ENCODE measurements at regions not wholly inside any gene's neighbourhood (a gene's known extent, or its start where the extent isn't known, plus 50 kb on each side); places are given as distances from the start of the nearest gene placed in this dataset.

DNA sequence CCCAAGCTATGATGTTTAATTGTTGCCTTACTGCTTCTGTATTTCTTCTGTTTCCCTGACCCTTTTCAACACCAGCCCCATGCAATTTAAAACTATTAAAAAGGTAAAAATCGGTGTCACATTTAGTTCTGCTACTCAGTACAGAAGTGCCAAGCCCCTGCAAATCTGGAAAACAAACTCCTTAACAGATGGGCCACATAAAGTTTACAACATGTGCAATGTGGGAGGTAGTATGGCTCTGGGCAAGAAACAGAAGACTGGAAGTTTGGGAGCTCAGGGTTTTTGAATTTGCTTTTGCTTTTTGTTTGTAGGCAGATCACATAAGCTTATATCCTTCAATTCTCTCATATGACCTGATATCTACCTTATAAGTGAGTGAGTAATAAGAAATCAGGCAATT lies 404.0 kb upstream of the ATP2B1 start:
- DNase-seq, result no peak

DNA sequence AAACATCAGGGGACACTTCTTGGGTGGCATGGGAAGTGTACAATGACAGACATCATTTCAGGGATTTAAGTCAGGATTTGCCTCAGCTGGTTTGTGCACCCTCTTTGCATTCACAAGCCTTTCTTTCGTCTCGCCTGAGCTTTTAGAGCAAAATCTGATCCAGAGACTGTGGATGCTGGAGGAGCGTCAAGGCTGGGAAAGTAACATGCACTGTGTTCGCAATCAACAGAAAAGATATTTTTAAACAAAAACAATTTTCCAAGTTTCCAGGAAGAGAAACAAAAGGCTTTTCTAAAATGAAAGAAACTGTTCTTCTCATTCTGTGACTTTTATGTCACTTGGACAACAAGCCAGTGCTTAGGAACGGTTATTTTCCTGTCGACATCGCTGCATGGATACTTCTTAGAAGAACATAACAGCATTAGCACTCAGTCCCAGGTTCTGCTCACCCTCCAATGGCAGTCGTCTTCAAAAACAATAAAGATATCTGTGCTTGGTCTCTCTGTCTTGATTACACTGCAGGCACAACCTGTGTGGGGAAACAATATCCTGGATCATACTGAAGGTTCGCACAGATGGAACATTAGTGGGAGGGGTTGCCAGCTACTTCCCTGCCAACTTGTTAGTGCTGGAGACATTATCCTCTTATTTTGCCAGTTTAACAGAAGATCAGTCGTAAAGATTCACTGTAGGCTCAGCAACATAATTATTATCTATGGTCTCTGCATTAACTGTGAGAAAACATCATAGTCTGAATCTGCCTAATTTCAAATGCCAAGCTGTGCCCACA lies 403.3 kb upstream of the ATP2B1 start:
- no peak for DNase-seq

DNA sequence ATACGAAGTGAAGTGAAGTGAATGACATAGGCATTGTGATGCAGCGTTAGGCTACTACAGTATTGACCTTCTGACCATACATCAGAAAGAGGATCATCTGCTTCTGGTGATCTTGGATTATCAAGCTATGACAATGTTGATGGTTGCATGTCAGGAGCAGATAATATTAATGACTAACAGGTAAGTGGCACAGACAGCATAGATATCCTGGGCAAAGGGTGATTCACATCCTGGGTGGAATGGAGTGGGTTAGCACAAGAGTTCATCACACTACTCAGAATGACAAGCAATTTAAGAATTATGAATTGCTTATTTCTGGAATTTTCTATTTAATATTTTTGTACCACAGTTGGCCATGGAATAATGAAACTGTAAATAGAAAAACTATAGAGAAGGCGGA lies 397.9 kb upstream of the ATP2B1 start:
- no peak for DNase-seq

DNA sequence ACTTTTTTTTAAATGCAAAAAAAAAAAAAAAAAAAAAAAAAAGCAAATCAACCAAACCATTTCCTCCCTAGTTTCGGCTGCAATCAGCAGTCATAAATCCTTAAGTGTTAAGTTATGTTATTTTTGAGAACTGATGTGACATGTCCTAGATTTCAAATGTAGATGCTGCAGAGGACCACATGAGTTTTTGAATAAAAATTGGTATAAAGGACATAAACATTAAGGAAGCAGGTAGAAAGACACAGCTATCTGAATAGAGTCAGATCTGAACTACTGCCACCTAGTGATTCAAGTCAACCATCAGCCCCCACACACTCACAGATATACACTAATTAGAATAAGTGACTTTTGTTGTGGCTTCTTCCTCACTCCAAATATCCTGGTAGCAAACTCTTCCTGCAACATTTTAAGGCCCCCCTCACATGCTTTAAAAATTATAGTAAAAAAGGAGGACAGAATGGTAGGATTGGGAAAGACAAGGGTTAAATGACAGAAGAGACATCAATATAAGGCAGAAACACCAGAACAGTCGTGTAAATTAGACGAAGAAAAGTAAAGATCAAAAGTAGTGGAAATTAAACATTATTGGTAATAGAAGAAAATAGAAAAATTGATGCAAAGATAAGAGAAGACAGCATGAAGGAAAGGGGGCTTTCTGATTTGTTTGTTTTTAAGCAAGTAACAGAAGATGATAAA lies 394.5 kb upstream of the ATP2B1 start:
- DNase-seq, result peak; percentile 24

DNA sequence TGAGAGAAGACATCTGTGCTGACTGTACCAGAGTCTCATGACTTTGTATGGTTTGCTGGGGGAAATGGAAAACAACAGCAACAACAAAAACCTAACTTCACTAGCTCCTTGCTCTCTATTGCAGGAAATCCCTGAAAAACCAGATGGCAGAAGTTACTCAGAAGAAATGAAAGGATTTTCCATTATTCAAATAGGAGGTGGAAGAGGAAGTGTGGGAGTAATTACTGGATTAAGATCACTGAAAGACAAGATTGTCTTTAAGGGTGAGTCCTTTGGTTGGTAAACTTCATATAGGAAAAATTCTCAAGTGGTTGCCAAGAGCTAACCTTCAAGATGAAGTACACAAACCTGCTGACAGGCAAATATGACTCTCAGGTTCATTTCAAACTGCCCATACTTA lies 391.9 kb upstream of the ATP2B1 start:
- no peak for DNase-seq

DNA sequence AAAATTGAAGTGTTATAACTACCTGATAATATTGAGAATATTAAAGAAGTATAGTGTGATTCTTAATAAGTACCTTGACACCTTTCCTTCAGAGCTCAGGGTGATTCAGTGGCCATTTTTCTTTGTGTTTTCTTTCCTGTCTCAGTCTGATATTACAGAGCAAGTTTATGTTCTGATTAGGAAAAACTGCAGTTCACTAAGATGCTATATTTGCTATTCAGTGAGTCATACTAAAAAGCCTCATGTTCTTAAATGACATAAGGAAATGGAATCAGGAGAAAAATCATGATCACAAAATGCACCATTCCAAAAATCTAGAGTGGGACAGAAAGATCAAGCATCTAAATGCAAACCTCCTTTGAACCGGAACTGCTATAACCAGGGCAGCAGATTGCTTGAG lies 390.6 kb upstream of the ATP2B1 start:
- no peak for DNase-seq

DNA sequence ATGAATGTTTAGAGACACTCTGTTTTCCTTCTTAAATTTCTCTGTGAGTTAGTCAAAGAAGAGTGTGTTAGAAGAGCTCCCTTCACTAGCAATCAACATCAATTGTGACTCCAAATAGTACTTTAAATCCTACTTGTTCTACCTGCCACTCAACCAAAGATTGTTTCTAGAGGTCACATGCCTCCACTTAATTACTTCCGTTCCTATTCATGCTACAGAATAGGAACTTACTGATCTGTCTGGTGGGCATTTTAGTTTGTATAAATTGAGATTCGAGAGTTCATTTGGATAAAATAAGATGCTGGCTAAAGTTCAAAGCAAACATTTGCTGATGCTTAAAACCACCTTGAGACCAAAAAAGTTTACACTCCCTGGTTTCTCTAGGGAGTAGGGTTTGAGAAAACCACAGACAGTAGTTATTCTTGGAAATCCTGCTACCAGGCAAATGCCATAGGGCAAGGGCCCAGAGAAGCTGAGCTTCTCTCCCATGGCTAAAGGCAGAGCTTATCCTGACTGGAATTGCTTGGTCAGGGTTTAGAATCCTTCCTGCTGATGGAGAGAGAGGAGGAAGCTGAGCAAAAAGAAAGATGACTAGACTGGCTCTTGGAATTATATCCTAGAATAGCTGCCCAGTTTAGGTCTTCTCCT lies 389.6 kb upstream of the ATP2B1 start:
- DNase-seq, result no peak

DNA sequence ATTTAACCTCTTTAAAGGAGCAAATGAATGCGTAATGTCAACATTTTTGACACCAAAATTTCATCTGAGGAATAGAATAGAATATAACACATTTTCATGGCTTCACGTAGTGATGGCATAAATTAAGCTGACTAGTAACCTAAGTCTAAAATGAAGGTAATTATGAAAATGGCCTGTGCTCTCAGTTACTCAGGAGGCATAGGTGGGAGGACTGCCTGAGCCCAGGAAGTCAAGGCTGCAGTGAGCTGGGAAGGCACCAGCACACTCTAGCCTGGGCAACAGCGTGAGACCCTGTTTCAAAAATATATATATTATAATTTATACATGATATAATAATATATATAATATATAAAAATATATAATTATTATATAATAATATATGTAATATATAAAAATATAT lies 383.2 kb upstream of the ATP2B1 start:
- no peak for DNase-seq

DNA sequence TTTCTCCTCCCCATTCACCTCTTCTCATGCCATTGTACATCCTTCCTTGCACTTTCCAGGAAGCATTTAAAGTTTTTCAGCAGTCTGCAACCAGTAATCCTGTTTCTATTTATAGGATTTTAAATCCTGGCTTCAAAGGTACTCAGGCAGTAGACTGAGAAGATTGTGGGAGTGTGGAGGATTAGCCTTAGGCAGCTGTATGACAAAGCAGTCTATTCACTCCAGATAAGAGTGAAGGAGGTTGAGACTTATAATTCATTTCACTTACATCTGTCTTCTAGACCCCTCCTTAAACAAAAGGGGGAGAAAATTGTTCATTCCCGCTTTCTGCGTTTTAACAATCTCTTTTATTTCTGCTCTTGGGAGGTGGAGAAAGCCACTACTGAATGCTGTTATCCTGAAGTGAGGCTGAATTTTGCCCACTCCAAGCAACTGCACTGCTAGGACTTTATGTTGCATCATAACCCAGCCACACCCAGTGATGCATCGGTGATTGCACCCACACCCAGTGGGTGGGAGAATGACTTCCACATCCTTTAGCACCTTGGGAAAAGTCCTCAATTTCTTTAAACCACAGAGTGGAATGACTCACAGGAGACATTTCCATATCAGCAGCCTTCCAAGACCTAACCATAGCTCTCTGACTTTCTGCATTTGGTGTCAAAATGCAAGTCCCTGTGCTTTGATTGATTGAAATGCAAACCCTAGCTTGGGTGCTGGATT lies 382.5 kb upstream of the ATP2B1 start:
- DNase-seq, result no peak

DNA sequence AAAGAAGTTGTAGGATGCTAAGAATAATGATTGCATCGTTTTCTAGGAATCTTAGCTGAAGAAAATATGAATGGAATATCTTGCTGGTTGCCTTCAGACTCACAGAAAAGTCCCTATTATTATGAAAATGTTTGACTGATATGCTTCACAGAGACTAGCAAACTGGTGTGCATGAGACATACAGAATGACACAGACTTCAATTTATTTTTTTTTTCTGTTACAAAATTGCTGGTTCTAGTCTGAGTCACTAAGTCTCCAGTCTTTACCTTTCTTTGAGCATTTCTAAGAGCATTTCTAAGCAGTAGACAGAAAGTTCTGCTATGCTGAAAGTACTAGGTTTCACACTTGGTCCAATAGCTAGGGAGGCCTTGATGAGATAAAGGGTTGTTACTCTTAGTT lies 377.6 kb upstream of the ATP2B1 start:
- DNase-seq, result no peak

DNA sequence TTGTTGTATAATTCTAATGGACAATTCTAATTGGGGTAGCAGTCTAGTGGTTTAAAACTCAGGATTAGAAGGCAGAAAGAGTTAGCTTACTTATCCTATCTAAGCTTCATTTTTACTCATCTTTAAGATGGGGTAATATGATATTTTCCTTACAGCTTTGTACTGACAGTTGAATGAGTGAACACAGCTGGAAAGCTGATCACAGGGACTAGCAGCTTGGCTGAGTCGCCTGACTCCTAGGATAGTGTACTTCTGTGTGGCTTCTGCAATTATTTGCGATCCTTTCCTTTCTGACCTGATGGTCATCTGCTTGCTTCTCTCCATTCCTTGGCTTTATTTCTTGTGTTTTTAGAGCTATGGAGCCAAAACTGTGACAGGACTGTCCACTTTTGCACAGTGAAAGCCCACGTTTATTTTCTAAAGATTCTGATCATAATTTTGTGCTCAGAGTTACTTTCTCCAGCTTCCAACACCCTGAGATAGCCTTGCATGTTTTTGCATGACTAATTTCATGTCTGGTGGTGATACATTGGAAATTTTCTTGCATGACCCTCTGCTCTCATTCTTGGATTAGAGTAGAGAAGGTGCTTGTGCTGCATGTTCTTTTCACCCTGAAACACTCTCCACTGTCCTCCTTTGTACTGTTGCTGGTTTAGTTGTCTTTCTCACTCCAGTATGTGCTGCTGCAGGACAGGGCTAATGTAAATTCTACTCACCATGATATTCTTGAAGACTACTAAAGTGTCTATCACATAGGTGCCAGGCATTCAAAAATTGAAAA lies 377.0 kb upstream of the ATP2B1 start:
- DNase-seq, result no peak

DNA sequence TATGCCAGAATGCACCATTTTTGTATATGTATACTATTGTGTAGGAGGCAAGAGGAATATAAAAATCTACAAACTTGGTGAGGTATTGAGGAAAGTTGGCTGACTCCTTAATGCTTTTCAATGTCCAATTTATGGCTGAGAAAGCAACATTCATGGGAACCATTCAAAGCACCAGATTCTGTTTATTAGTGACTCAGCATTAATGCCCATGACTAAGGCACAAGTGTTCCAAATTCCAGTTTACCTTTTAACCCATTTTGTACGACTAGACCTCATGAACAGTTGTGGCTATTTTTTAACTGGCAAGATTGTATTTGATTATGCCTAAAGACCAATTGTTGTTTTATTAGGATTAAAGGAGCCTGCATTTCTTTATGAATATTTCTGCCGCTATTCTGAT lies 375.4 kb upstream of the ATP2B1 start:
- no peak for DNase-seq

DNA sequence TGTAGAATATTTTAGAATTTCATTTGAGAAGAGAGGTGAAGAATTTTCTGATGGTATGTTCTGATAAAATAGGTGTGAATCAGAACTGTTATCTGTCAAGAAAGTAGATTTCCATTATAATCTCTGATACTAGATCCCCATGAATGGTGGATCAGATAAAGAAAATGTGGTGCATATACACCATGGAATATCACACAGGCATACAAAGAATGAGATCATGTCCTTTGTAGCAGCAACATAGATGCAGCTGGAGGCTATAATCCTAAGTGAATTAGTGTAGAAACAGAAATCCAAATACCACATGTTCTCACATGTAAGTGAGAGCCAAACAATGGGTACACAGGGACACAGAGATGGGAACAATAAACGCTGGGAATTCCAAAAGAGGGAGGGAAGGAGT lies 372.0 kb upstream of the ATP2B1 start:
- no peak for DNase-seq

DNA sequence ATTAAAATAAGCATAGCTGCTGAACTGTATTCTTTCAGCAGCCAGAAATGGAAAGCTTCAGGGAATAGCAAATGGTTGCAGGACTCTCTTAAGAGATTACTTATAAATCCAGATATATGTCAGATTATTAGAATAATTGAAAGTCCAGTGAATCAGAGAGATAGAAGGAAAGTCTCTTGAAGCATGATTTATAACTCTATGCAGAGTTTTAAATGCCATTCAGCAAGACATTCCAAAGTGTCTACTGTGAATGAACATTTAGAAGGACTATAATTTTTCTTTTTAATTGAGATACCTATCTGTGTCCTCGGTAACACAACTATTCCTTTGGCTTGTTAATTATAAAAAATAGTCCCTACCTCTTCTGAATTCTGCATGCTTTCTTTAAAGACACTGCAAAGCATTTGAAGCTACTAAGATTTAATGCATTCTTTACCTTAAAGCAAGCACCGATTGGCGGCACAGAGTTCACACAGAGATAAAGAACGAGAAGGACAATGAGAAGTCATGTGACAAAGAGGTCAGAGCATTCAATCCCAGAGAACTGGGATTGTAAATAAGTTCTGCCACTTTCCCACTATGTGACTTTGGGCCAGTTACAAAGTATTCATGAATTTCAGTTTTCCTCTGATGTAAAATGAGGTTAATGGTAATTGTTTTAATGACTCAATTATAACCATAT lies 371.0 kb upstream of the ATP2B1 start:
- DNase-seq, result no peak

DNA sequence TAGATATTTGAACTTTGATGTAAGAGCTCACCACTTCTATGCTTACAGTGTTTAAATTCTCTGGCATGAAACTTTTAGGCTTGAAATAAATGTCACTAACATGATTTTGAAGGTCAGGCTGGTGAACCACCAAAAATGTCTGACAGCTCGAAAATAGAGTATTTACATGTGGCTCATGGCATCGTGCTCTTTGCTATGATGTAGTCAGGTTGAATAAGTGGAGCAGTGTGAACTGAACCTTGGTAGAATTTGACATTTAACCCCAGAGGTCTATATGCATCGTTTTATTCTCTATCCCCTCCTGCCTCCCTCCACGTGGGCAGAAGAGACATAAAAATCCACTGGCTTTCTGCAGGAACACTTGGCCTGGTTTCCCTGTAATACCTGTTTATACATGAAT lies 369.7 kb upstream of the ATP2B1 start:
- no peak for DNase-seq

DNA sequence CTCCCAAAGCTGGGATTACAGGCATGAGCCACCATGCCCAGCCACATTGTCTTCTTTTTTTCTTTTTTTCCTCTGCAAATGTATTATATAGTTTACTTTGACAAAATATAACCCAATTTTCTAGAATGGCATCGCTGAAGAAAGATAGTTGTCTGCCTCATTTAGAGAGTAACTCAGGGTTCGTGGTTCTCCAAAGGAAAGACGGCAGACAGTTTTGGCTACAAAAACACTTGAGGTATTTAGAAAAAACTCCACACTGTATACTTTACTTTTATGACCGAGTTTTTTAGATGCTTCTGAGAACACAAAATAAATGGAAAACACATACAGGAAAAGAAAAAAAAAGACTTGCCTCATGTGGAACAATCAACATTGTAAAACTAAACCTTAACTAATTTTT lies 369.1 kb upstream of the ATP2B1 start:
- DNase-seq, result no peak

DNA sequence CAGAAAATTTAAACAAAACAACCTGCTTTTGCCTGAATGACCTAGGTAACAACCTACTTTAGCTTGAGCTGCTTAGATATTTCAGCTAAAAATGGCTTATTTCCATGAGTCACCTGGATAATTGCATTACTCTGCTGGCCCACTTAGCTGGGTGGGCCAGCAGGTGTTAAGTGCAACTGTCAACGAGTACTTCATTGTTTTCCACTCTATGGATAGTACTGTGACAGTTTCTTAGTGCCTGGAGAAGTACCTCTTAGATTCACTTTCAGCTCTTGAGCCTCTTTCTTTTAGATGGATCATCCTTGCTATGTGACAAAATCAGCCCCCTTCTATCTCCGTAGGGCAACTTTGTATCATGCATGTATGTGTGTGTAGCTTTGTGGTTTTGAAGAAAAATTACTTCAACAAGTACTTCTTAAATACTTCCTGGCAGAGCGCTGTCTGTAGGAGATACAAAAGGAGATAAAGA lies 368.2 kb upstream of the ATP2B1 start:
- no peak for DNase-seq

DNA sequence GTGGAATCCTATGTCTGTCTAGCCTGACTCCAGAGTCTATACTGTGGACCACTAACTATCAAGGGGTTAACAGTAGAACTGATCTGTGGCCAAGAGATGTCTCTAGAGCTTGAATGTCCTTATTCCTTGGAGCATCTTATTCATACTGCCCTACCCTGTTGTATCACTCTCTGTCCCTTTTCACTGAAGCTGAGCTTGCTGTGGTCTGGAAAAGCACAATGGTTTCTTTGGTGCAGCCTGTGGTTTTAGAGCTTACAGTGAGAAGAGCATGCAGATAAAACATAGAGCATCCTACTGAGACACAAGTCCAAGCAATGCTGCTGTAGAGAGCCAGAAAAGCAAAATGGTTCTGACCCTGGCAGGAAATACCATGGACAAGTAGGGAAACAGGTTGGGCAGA lies 367.0 kb upstream of the ATP2B1 start:
- no peak for DNase-seq

DNA sequence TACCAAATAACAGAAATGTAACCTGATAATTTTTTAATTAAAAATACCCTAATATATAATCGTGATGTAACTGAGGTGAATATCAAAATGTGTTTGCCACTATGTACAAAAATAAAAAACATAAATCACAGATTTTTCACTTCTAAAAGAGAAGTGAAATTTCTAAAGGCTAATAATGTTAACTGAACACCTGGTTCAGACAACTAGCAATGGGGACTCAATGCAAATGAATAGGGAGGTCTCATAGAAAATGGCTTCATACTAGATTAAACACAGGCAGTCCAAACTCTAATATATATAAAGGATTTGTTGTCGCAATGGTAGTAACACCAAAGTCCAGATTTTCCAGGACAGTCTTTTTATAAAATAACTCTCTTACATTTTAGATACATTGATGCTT lies 365.4 kb upstream of the ATP2B1 start:
- no peak for DNase-seq

DNA sequence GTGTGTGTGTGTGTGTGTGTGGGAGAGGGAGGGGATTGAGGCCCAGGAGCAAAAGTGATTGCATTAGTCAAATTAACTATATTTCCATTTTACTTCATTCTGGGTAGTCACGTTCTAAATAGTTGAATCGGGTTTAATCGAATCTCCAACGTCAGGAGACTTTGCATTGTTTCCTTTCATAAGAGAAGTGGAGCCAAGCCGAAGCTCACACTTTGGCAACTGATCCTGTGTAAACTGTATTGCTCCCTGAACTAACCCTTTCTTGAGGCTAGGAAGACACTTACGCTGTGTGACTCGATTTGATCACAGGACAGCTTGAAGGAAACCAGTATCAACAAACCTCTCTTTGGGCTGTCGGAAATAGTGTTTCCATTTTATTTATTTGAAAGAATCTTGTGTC lies 363.4 kb upstream of the ATP2B1 start:
- DNase-seq, result no peak

DNA sequence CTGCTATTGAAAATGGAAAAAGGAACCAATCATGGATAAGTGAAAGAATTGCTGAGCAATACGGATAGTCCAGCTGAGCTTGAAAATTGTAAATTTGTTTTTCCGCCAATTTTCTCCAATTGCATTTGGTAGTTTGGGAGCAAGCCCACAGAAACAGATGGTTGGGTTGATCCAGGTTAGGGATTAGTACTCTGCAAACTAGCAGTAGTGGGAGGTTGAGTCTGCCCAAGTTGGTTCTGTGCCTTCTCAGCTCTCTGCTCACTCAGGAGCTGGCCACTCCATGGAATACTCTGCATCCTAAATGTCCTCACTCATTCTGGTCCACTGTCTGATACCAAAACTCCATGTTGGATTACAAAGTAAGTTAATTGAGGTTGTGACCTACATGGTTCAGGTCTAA lies 361.1 kb upstream of the ATP2B1 start:
- no peak for DNase-seq

DNA sequence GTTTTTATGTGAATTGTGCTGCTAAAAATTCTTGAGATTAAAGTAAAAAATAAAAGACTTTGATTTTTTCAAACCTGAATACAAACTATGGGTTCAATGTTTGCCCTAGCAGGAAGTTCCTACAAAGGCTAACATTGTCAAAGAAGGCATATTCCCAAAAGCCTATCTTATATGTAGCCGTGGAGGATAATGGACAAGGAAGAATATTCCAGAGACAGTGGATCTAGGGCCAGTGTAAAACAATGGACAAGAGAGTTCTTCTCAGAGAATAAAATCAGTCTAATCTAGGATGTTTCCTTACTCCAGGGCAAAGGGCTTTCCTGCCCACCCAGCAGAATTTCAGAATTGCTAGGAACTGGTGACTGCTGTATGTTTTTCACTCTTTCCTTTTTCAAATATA lies 359.2 kb upstream of the ATP2B1 start:
- no peak for DNase-seq
